Activated T-cell treated with anti-CD3 and anti-CD28 coated beads, Interleukin-2, amount 50 U/mL, for 72 hours (primary cell): ENCODE measurements at regions not wholly inside any gene's neighbourhood (a gene's known extent, or its start where the extent isn't known, plus 50 kb on each side); places are given as distances from the start of the nearest gene placed in this dataset.

Experiments
- ATAC-seq, 2 donors: fragments of 150-1000 bp; cut with Tn5 transposase; replicated peaks in 1 of 2; 2 replicates each; pipeline ENCODE4 v1.10.0; 2021; ENCODE audit warnings: moderate library complexity in 2 of 2, mild to moderate bottlenecking in 1 of 2
- DNase-seq, 2 donors: peaks; one replicate each; pipeline ENCODE4 v3.0.0; 2021 to 2022; ENCODE audit warnings: mixed read lengths in 1 of 2
- H3K27ac Mint-ChIP-seq: one replicate; pipeline ENCODE4 v1.8.0; 2022; ENCODE audit warnings: mild to moderate bottlenecking, moderate library complexity, mixed read lengths
- H3K27me3 Mint-ChIP-seq: one replicate; pipeline ENCODE4 v1.8.0; 2022; ENCODE audit warnings: low read depth, mixed read lengths
- H3K36me3 Mint-ChIP-seq, 2 donors: one replicate each; pipeline ENCODE4 v1.8.0; 2022; ENCODE audit warnings: mixed read lengths in 2 of 2, mild to moderate bottlenecking in 1 of 2; ENCODE audit not compliant: insufficient read depth in 2 of 2
- H3K4me1 Mint-ChIP-seq: one replicate; pipeline ENCODE4 v1.8.0; 2022; ENCODE audit warnings: low read depth, mixed read lengths
- H3K4me3 Mint-ChIP-seq, 2 donors: one replicate each; pipeline ENCODE4 v1.8.0; 2022; ENCODE audit warnings: mild to moderate bottlenecking in 2 of 2, mixed read lengths in 2 of 2, moderate library complexity in 2 of 2
- H3K9me3 Mint-ChIP-seq, 2 donors: one replicate each; pipeline ENCODE4 v1.8.0; 2022; ENCODE audit warnings: mixed read lengths in 2 of 2

DNA sequence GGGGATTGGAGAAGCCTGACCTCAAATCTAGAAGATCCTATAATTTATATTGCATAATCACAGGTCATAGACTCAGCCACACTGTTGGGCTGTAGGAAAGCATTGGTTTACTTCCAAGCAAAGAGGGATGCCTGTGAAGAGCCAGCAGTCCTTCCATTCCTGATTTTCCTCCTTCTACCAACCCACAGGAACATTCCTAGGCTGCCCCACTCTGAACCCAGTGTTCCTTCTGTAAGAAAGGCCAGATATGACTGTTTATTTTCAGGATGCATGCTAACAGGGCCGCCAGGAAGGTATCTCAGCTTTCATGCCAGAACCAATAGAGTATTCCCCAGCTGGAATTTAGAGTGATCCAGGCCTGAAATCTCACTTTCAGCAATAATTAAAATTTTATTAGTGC lies 197.1 kb downstream of the ETS1 start:
- Mint-ChIP-seq H3K27ac (no peak overlapping the region), H3K27me3 (no peaks in the 10 kb centered on the region), H3K36me3 (peaks cover 0 to 5% of the 10 kb centered on the region in 2 donors), H3K4me1 (peaks cover 38% of the 10 kb centered on the region), H3K9me3 (no peaks in the 10 kb centered on the region), H3K4me3 (no peak overlapping the region)
- DNase-seq, result no peak
- ATAC-seq, result no peak

DNA sequence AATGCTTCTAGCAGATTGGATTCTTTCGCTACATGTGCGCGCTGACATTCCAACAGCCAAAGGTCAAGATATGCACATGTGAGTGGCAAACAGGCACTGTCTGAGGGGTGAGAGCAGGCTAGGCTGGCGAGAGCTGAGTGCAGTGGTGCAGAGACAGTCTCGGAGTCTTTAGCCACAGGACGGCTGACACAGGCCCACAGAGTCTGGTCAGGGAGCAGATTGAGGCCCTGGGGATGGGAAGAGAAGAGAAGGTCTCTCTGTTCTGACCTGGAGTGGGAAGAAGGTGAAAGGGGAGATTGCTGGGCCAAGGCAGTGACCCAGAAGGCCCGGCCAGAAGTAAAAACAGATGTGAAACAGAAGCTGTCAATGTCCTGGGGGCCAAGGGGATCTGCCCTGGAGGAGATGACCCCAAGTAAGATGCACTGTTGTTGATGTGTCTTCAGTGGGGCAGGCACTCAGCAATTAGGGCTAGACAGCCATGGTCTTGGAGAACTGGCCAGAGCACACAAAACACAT lies 197.8 kb downstream of the ETS1 start:
- DNase-seq, result no peak
- Mint-ChIP-seq H3K27ac (no peak overlapping the region), H3K4me3 (no peak overlapping the region), H3K4me1 (peaks cover 38% of the 10 kb centered on the region), H3K9me3 (no peaks in the 10 kb centered on the region), H3K36me3 (peaks cover 0 to 5% of the 10 kb centered on the region in 2 donors), H3K27me3 (no peaks in the 10 kb centered on the region)
- ATAC-seq, result no peak

DNA sequence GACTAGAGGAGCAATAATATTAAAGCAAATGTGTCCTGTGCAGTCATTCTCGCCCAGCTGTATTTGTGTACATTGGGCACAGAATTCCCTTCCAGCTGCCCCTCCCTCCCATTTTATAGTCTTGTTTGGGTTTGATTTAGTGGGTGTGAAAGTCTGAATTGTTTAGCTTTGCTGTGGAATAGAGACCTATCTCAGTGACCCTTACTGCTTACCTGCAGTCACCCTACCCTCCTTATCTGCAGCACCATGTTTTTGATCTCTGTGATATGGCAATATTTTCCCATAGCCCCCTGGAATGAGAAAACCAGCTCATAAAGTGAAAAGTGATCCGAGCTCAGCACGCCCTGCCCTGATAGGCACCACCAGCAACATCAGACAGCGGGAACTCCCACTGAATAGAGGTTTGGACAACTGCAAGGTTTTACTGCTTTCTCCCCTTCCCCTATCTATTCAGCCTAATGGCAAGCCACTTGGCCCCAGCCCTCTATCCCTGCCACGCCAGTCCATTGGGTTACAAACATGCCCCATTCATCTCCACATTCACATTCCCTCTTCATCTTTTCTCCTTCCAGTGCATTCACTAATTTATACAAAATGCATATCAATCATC lies 199.0 kb downstream of the ETS1 start:
- Mint-ChIP-seq H3K4me1 (peaks cover 38% of the 10 kb centered on the region), H3K36me3 (peaks cover 0 to 5% of the 10 kb centered on the region in 2 donors), H3K4me3 (no peak overlapping the region), H3K27ac (no peak overlapping the region), H3K27me3 (no peaks in the 10 kb centered on the region), H3K9me3 (no peaks in the 10 kb centered on the region)
- no peak for ATAC-seq
- DNase-seq, result no peak

DNA sequence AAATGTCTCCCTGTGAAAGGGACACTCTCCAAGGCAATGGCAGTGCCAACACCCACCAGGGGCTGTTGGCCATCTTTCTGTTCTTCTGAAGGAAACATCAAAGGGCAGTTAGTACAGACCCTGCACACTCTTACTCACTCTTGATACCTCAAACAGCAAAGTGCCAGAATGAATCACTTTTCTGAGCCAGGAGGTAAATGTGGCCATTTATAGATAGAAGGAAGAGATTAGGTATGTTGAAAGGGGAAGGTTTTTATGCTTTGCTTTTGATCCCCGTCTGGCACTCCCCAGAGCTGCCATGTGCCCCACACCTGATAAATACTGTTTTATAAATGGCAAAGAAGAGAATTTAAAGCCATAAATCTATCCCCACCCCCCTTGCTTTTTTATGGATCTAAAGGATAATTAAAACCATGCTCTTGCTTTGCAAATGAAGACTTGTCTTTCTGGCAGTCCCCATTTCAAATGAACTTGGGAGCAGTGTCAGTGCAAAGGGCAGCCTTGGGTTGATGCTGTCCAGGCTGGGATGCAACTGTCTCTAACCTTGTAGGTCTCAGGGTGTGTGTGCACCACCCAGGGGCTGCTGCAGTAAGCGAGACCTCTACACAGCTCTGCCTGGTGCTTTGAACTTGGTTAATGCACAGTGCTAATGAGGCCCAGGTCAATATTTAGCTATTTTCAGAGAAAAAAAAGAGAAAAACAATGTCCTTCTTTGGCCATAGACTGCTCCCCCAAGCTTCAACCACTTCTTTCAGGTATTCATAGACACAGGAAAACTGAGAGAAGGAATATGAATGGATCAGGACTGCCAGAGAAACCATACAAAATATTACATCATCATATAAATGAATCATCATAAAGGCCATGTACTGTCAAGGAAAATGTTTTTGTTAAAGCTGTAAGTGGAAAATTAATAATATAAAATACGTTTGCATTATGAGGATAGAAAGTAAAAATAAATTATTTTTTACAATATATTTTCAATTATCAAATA lies 207.5 kb downstream of the ETS1 start:
- H3K4me3 Mint-ChIP-seq, result peak overlapping the region; percentile 30 to 68
- ATAC-seq (peak; percentile 99), DNase-seq (peak; percentile 54 to 62)
- H3K4me1 Mint-ChIP-seq, result peaks cover 42% of the 10 kb centered on the region
- no peaks in the 10 kb centered on the region for H3K27me3 Mint-ChIP-seq
- H3K36me3 Mint-ChIP-seq, result peaks cover 19 to 29% of the 10 kb centered on the region in 2 donors
- peaks cover 14 to 17% of the 10 kb centered on the region in 2 donors for H3K9me3 Mint-ChIP-seq
- H3K27ac Mint-ChIP-seq, result peak overlapping the region; percentile 53

DNA sequence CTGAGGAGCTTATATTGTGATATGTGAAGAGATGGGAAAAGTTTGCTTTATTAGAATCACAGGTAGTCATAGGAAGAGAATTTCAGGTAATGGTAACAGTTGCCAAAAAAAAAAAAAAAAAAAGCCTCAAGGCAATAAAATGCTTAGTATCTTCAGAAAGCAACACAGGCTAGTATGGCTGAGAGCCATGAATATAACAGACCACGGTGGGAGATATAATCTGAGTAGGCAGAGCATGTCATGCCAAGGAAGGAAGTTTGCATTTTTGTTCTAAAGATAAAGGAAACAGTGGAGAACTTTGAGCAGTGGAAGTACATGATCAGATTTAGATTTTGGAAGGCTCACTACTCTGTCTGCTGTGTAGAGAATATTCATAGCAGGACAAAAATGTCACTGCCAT lies 211.4 kb downstream of the ETS1 start:
- Mint-ChIP-seq H3K4me3 (no peak overlapping the region), H3K27ac (no peak overlapping the region), H3K9me3 (peaks cover 2 to 9% of the 10 kb centered on the region in 2 donors), H3K4me1 (peaks cover 56% of the 10 kb centered on the region), H3K27me3 (no peaks in the 10 kb centered on the region), H3K36me3 (peaks cover 10 to 16% of the 10 kb centered on the region in 2 donors)
- ATAC-seq (no peak), DNase-seq (no peak)

DNA sequence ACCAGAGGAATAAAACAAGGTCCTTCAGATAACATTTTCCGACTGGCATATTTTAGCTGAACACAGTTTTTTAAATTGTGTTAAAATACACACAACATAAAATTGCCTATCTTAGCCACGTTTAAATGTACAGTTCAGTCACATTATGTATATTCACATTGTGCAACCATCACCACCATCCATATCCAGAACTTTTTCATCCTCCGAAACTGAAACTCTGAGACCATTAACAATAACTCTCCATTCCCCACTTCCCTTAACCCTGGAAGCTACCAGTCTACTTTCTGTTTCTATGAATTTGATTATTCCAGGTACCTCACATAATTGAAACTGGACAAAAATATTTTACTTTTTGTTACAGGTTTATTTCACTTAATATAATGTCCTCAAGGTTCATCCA lies 213.3 kb downstream of the ETS1 start:
- DNase-seq (no peak), ATAC-seq (no peak)
- Mint-ChIP-seq H3K4me3 (no peak overlapping the region), H3K4me1 (peaks cover 37% of the 10 kb centered on the region), H3K36me3 (peaks cover 8% of the 10 kb centered on the region in 2 donors), H3K27ac (no peak overlapping the region), H3K27me3 (no peaks in the 10 kb centered on the region), H3K9me3 (peaks cover 3 to 7% of the 10 kb centered on the region in 2 donors)

DNA sequence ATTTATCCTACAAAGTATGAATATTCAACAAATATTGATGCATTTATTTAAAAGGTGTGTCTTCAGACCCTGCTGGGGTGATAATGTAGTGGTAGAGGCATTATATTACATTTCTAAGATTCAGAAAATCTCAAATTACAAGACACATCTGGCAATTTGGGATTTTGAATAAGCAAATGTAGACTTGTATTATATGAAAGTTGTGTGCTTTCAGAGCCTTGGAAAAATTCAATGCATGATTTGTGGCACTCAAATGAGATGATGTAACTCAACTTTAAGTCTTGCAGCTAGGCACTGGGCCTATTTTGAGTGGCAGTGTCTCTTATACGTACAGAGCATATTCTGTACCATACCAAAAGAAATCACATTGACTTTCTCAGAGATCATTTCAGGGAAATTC lies 214.4 kb downstream of the ETS1 start:
- Mint-ChIP-seq H3K9me3 (peaks cover 2 to 3% of the 10 kb centered on the region in 2 donors), H3K27ac (no peak overlapping the region), H3K27me3 (no peaks in the 10 kb centered on the region), H3K36me3 (peaks cover 2 to 4% of the 10 kb centered on the region in 2 donors), H3K4me3 (no peak overlapping the region), H3K4me1 (peaks cover 32% of the 10 kb centered on the region)
- no peak for DNase-seq
- no peak for ATAC-seq

DNA sequence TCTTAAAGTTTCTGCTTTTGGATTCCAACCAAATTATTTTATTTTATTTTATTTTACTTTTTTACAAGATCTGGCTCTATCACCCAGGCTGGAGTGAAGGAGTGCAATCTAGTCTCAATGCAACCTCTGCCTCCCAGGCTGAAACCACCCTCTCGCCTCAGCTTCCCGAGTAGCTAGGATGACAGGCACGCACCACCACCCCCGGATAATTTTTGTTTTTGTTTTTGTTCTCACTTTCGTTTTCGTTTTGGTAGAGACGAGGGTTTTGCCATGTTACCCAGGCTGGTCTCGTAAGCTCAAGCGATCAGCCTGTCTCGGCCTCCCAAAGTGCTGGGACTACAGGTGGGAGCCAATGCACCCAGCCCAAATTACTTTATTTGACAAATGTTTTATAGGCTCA lies 219.8 kb downstream of the ETS1 start:
- Mint-ChIP-seq H3K36me3 (no peaks in the 10 kb centered on the region), H3K4me3 (peak overlapping the region; percentile 19 to 55), H3K27me3 (no peaks in the 10 kb centered on the region), H3K27ac (peak overlapping the region; percentile 66), H3K9me3 (peaks cover 0 to 1% of the 10 kb centered on the region in 2 donors), H3K4me1 (peaks cover 15% of the 10 kb centered on the region)
- DNase-seq (peak; percentile 33 to 42), ATAC-seq (peak; percentile 53 to 79)

DNA sequence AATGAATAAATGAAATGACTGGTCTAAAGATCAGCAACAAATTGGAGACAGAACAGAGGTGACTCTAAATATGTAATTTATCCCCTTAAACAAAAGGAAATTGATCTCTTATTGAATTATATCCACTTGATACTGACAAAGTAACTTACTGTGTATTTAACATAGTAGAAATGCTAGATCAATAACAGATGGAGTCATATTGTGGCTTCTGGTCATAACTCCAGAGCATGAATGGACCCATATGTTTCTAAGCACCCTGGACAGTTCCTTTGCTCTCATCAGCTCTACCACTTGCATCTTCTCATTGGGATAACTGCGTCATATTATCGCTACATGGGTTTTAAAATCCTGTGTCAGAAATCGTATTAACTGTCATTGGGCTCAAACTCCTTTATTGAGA lies 222.3 kb downstream of the ETS1 start:
- H3K36me3 Mint-ChIP-seq, result no peaks in the 10 kb centered on the region
- H3K27ac Mint-ChIP-seq, result no peak overlapping the region
- no peak for DNase-seq
- peaks cover 28% of the 10 kb centered on the region for H3K4me1 Mint-ChIP-seq
- H3K4me3 Mint-ChIP-seq, result no peak overlapping the region
- no peaks in the 10 kb centered on the region for H3K27me3 Mint-ChIP-seq
- H3K9me3 Mint-ChIP-seq, result peaks cover 0 to 1% of the 10 kb centered on the region in 2 donors
- ATAC-seq, result no peak

DNA sequence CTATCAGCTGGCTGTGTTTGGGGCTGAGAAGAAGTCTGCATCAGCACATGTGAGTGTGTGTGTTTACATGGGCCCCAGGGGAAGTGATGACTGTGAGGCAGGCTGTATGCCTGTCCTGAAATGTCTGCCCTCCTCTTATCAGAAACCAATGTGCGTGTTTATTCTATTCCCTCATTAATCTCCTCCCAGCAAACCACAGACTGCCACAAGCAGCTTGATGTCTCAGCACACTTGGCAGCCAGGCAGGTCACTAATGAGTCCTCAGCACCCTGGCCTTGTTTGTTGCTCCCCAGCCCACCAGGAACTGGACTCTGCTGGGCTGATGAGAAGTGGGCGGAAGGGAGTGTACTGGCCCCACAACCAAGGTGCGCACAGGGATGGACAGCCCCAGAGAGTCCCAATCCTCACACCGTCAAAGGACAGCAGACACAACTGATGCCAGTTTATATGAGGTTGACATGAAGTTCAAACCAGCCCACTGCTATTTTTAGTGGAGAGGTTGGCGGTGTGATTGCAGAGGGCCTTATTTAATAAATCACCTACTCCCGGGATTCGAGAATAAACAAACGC lies 225.8 kb downstream of the ETS1 start:
- DNase-seq (no peak), ATAC-seq (peak; percentile 60 to 64)
- H3K27ac Mint-ChIP-seq, result no peak overlapping the region

DNA sequence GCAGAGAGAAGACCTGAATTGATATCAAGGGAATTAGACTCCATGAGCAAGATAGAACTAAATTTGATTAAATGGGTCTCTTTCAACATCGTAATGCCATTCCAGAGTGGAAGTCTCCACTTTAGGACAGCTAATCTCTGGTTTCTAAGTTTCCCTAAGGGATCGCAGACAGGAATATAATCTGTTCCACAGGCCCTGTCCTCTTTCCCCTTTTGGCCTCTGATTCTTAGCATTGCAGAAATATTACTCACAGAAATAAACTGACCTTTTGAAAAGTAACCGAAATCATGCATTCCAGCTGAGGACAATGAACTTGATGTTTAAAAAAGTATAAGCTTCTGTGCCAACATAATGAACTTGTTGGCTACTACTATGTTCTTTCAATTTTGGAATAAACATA lies 227.8 kb downstream of the ETS1 start:
- H3K36me3 Mint-ChIP-seq, result no peaks in the 10 kb centered on the region
- no peaks in the 10 kb centered on the region for H3K9me3 Mint-ChIP-seq
- H3K4me3 Mint-ChIP-seq, result no peak overlapping the region
- ATAC-seq (no peak), DNase-seq (no peak)
- no peak overlapping the region for H3K27ac Mint-ChIP-seq
- H3K4me1 Mint-ChIP-seq, result peaks cover 25% of the 10 kb centered on the region
- H3K27me3 Mint-ChIP-seq, result no peaks in the 10 kb centered on the region

More for the DNA sequence above, 225.8 kb downstream of the ETS1 start:
- Mint-ChIP-seq H3K27me3 (no peaks in the 10 kb centered on the region), H3K4me3 (no peak overlapping the region), H3K36me3 (no peaks in the 10 kb centered on the region), H3K9me3 (no peaks in the 10 kb centered on the region), H3K4me1 (peaks cover 22% of the 10 kb centered on the region)

DNA sequence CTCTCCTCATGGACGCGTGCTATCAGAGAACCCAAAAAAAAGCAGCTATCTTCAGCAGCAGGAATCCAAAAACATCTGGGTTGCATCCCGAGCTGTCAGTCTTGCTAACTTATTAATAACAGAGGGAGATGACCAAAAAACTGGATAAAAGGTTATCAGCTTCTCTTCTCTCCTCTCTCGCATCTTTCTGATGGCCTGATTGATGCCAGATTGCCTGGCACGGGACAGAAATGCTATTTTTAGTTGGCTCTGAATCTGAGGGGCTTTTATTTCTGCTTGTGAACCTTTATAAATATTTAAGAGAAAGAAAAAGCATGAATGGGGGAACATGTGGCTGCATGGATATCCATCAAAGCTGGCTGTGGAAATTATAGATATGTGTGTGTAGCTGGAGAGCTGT lies 230.3 kb downstream of the ETS1 start:
- H3K27me3 Mint-ChIP-seq, result no peaks in the 10 kb centered on the region
- H3K9me3 Mint-ChIP-seq, result no peaks in the 10 kb centered on the region
- no peak overlapping the region for H3K4me3 Mint-ChIP-seq
- no peaks in the 10 kb centered on the region for H3K36me3 Mint-ChIP-seq
- no peak for DNase-seq
- H3K4me1 Mint-ChIP-seq, result peaks cover 34% of the 10 kb centered on the region
- no peak overlapping the region for H3K27ac Mint-ChIP-seq
- ATAC-seq, result no peak

DNA sequence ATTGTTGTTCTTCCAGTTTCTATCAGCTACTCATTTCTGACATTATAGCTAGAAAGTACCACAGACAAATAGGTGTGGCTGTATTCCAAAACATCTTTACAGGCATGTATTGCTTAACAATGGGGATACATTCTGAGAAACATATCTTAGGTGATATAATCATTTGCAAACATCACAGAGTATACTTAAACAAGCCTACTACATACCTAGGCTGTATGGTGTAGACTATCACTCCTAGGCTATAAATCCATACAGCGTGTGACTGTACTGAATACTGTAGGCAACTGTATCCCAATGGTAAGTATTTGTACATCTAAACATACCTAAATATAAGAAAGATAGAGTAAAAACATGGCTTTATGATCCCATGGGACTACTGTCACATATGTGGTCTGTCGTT lies 231.8 kb downstream of the ETS1 start:
- Mint-ChIP-seq H3K27ac (no peak overlapping the region), H3K9me3 (no peaks in the 10 kb centered on the region), H3K4me1 (peaks cover 39% of the 10 kb centered on the region), H3K4me3 (no peak overlapping the region), H3K27me3 (no peaks in the 10 kb centered on the region), H3K36me3 (peaks cover 0 to 2% of the 10 kb centered on the region in 2 donors)
- DNase-seq, result no peak
- no peak for ATAC-seq
